HT-29 (cell line): ENCODE measurements at regions not wholly inside any gene's neighbourhood (a gene's known extent, or its start where the extent isn't known, plus 50 kb on each side); places are given as distances from the start of the nearest gene placed in this dataset. TPM values are rescaled to one million over a fixed set of nuclear protein-coding genes. Genes with fewer than 3 reads are reported as not detected.

Experiments used
- DNase-seq: peaks from one replicate; pipeline ENCODE4 v3.0.0-alpha.2; 2015; ENCODE audit warnings: low spot score
- small RNA-seq: library from RNA; depleted of rRNA; stranded (forward); fragments of <200 nt; gene quantifications from one replicate; pipeline ENCODE3, GENCODE V24; 2014

DNA sequence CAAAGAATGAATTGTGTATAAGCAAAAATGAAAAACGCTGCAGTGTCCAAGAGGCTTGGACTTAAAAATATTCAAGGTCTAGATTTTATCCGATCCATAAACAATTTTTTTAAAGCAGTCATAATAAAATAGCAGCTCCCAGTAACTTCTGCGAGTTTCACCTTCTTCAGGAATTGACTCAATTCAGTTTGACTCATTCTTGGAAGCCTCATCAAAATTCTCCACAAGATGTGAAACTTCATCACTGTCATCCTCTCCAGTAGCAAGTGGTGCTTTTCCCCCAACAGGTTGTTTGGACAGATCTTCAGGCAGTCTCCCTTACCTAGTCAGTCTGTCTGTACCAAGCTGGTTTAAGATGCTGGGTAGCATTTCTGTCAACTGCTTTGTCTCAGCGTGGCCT, 93.5 kb upstream of the FOXG1 start:
- DNase-seq: no peak

DNA sequence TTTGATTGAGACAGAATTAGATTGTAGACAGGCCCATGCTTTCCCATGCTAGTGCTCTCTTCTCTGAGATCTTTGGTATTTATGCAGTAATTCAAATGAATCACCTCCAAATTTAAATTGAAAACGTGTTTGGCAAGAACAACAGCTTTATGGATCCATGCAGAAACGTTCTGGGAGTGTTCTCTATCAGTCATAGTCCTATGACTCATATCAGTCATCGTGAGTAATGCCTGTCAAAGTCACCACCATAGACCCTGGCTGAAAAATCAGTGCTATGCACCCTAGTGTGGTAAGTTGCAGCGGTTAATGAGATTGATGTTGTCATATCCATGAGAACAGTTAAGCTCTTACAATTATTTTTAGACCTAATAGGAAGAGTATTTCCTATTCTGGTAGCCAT, 90.1 kb upstream of the FOXG1 start:
- DNase-seq: peak; percentile 12

DNA sequence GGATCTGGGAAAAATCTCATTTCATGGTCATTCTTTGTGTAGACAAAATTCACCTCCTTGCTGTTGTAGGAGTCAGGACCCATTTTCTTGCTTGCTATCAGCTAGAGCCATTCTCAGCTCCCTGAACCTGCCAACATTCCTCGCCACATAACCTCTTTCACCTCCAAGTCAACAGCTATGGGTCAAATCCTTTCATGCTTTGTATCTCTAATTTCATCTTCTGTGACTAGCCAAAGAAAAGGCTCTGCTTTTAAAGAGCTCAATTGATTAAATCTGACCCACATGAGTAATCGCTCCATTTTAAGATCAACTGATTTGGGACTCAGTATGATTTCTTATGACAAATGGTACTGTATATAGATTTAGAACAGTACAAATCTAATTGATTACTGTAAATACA, 89.2 kb upstream of the FOXG1 start:
- DNase-seq: no peak

DNA sequence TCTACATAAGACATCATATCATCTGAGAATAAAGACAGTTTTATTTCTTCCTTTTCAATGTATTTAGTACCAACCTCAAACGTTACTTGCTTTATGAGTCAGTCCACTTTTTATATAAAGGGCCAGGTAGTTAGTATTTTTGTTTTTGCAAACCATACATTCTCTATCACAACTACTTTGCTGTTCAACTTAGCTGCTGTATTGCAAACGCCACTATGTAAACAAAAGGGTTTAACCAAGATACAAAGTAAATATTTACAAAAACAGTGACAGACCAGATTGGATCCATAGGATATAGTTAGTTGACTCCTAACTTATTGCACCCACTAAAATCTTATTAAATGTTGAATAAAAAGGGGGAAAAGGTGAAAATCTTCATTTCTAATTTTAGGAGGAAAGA, 87.7 kb upstream of the FOXG1 start:
- no peak for DNase-seq

DNA sequence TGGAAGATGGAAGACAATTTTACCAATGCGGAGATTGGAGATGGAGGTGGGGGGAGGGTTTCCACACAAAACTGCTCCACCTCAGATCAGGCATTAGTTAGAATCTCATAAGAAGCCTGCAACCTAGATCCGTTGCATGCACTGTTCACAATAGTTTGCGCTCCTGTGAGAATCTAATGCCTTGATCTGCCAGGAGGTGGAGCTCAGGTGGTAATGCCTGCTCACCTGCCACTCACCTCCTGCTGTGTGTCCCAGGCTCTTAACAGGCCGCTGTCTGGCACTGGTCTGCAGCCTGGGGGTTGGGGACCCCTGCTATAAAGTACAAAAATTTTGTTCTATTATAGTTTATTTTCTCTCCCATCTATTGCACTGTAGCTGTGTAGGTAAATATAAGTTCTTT, 84.9 kb upstream of the FOXG1 start:
- DNase-seq: no peak

DNA sequence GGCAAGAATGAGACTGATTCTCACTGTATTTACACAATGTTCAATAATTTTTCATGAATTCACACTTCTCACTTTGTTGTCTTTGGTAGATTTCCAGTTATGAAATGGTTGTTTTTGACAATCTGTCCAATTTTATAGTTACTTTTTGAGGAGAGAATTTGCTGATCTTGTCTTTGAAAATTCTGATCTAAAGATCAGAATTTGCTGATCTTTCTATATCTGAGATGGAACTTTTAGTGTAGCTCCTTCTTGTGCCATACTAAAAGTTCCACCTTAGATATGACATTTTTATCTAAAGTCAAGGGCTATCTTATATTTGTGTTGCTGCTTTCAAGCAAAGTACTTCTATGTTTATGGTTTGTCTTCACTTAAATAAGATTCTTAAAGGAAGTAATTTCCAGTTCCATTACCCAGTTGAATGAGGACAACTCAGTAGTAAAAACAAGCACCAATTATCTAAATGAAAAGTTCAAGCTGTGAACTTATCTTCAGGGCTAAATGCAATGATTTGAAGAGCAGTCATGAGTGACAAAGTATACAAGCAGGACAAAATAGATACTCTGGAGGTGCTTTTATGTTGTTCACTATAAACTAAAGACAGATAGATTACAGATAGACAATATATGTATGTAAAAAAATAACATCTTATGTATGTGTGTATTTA, 76.4 kb upstream of the FOXG1 start:
- DNase-seq: no peak

DNA sequence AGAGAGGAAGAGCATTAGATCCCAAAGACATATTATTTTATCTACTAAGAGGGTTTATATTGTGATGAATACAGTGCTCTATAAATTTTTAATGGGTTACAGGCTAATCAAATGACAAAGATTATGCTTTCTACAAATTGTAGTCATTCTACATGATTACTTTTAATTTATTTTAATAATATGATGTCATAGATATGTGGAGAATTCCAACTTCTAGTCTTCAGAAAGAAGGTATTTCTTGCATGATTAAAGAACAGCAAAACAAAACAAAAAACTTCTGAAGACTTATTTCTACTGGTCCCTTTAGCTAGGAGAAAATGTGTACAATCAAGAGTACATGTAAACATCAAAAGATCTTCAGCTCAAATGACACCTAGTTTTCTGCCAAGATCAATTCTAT, 71.5 kb upstream of the FOXG1 start:
- no peak for DNase-seq

DNA sequence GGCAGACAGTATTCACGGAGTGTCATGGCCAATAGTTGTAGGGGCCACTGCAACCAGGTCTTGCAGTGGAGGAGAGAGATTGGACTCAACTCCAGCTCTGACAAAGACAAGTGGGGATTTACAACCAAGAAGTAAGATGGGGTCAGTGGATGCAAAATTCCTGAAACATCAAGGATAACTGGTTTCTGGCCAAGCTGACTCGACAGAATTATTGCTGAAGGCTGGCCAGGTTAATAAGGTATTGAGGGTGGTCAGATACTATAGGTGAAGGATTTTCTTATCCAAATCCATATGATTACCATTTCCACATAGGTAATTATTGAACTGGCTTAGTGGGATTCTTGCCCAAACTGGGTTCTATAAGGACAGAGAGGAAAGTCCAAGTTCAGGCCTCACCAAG, 64.9 kb upstream of the FOXG1 start:
- DNase-seq: no peak

DNA sequence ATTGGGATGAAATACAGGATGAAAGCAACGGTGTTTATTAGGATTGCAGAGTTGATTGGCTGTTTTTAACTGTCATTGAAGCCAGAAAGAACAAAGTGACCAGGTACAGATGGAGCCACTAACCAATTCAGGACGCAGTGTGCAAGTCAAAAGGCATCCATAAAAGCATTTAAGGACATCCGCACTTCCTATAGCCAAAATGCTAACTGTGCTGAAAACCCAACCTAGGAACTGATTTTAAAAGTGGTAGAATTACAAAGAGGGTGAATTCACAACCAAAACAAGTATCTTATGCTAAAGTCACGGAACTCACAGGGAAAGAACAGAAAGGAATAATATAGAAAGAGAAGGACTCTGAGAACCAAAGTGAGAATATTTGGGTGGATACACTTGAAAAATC, 63.1 kb upstream of the FOXG1 start:
- no peak for DNase-seq

DNA sequence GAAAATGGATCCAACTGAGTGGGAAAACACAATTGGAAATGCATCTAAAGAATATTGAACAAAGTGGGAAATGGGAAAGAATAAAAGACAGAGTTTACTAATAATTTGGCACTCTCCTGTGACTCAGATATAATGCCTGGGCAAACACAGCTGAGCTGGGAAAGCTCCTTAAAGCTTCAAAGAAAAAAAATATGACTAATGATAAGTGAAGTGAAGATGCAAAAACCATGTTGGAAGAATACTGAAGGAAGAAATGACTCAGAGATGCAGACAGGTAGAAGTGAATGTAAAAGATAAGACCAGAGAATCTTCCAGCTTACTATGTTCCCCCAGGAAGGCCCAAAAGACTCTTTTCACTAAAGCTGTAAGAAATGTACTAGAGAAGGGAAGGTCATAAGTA, 62.4 kb upstream of the FOXG1 start:
- DNase-seq: no peak

DNA sequence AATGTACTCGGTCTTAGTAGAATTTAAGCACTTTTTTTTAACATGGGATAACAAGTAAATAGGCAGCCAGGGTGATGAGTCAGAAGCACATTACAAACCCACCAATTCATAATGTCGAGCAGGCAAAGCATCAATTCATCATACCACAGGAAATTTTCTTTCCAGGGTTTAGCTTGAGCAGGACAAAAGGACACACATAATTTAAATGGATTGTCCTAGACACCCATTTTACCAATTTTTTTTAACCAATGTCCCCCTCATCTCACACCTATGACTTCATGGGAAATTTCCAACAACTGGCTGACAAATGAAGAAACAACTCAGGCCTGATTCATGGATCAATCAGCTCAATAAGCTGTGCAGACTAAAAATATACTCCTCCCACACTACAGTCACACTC, 58.8 kb upstream of the FOXG1 start:
- DNase-seq: no peak

DNA sequence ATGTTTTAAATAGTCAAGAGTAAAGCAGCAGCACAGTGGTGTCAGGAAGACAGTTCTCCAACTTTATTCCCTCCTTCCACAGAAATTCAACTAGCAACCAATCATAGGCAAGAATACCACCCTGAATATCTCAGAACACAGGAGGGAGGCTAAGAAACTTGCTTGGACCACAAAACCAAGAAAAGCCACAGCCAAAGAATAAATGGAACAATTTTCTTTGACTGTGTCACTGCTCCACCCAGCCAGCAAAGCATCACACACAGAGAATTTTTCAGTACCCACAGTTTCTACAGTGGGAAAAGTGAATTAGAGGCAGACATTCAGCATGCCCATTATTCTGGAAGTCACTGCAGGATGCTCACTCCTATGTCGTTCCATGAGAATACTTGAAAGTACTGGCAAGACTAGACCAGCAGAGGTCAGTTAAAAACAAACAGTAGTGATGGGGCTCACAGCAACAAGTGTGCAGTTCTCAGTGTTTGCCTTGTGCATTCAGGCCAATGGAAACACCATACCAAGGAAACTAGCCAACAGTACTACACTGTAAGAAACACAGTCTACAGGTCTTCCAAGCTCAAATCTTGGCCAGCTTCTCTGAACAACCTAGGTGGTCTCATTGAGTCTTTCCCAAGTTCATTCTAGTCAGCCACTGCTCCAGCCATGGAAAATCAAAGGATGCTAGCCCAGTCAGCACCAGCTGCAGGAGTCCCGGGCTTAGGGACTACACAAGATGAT, 56.8 kb upstream of the FOXG1 start:
- no peak for DNase-seq

Small RNA genes in the stretch of these regions (small RNA-seq; reads per million reads assigned to genes)
- gene EIF4A1P12 (not detected), gene MIR3171 (not detected), gene MIR4307 (not detected)
